ENCODE measurements at regions not wholly inside any gene's neighbourhood (a gene's known extent, or its start where the extent isn't known, plus 50 kb on each side); places are given as distances from the start of the nearest gene placed in this dataset.

GRCh38 chr15:87263296-87263695, 993.2 kb downstream of the NTRK3 start:
- TF ChIP-seq, protein P1, sequence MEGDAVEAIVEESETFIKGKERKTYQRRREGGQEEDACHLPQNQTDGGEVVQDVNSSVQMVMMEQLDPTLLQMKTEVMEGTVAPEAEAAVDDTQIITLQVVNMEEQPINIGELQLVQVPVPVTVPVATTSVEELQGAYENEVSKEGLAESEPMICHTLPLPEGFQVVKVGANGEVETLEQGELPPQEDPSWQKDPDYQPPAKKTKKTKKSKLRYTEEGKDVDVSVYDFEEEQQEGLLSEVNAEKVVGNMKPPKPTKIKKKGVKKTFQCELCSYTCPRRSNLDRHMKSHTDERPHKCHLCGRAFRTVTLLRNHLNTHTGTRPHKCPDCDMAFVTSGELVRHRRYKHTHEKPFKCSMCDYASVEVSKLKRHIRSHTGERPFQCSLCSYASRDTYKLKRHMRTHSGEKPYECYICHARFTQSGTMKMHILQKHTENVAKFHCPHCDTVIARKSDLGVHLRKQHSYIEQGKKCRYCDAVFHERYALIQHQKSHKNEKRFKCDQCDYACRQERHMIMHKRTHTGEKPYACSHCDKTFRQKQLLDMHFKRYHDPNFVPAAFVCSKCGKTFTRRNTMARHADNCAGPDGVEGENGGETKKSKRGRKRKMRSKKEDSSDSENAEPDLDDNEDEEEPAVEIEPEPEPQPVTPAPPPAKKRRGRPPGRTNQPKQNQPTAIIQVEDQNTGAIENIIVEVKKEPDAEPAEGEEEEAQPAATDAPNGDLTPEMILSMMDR (IDR thresholded peaks at IDR 0.05; ENCODE audit: low read depth, low read length), result no peak

DNA sequence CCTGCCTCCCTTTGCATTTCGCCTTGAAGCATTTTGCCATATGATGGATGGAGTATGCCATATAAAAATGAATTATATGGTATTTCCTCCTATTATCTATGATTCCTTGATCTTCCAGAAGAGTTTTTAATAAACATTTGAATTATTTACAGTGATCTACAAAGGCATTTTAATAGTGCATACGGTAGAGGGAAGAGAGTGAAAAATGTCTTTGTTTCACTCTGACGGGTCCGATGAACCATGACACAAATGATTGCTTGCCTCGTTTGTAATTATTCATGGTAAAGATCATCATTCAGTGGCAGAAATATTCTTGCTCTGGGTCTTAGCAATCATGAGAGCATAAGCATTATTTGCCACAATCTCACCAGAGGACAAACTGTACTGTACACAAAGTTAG, 1010.9 kb downstream of the NTRK3 start:
- Histone ChIP-seq H3K9me3 (ENCODE audit: low read depth) (no peaks in the 10 kb centered on the region), H3K27ac (no peak overlapping the region), H3K27me3 (no peaks in the 10 kb centered on the region), H3K4me1 (ENCODE audit: low read depth) (no peaks in the 10 kb centered on the region), H3K36me3 (no peaks in the 10 kb centered on the region), H3K4me3 (no peak overlapping the region)
- DNase-seq (ENCODE audit: low read depth in 1 of 2, low spot score in 1 of 2), result no peak
- TF ChIP-seq, protein P1 (IDR thresholded peaks at IDR 0.05; ENCODE audit: low read depth, low read length), result no peak

More at GRCh38 chr15:87263296-87263695, 993.2 kb downstream of the NTRK3 start:
- H3K36me3 ChIP-seq, result no peaks in the 10 kb centered on the region
- H3K4me1 ChIP-seq (ENCODE audit: low read depth), result no peaks in the 10 kb centered on the region
- H3K9me3 ChIP-seq (ENCODE audit: low read depth), result no peaks in the 10 kb centered on the region
- DNase-seq (ENCODE audit: low read depth in 1 of 2, low spot score in 1 of 2), result no peak
- no peak overlapping the region for H3K4me3 ChIP-seq
- no peak overlapping the region for H3K27ac ChIP-seq
- no peaks in the 10 kb centered on the region for H3K27me3 ChIP-seq

DNA sequence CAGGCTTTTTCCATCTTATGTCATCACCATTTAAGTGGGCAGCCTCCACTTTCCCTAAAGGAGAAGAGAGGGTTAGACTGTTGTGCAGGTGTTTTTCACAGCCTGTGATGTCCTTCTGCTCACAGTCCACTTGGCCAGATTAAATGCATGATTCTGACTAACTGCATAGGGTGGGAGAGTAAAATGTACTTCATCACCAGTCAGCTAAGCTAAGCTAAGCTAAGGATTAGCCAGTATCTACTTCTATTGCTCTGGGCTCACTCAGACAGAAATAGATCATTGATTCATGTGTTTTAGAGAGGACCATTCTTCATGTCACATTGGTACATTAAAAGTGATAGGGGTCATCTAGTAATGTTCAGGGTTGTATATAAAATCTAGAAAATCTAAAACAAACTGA, 1013.1 kb downstream of the NTRK3 start:
- TF ChIP-seq, protein P1 (IDR thresholded peaks at IDR 0.05; ENCODE audit: low read depth, low read length), result no peak
- H3K9me3 ChIP-seq (ENCODE audit: low read depth), result no peaks in the 10 kb centered on the region
- H3K36me3 ChIP-seq, result no peaks in the 10 kb centered on the region
- H3K27me3 ChIP-seq, result no peaks in the 10 kb centered on the region
- DNase-seq (ENCODE audit: low read depth in 1 of 2, low spot score in 1 of 2), result peak in 1 of 2 donors; percentile 1
- no peak overlapping the region for H3K27ac ChIP-seq
- H3K4me3 ChIP-seq, result no peak overlapping the region
- H3K4me1 ChIP-seq (ENCODE audit: low read depth), result no peaks in the 10 kb centered on the region

DNA sequence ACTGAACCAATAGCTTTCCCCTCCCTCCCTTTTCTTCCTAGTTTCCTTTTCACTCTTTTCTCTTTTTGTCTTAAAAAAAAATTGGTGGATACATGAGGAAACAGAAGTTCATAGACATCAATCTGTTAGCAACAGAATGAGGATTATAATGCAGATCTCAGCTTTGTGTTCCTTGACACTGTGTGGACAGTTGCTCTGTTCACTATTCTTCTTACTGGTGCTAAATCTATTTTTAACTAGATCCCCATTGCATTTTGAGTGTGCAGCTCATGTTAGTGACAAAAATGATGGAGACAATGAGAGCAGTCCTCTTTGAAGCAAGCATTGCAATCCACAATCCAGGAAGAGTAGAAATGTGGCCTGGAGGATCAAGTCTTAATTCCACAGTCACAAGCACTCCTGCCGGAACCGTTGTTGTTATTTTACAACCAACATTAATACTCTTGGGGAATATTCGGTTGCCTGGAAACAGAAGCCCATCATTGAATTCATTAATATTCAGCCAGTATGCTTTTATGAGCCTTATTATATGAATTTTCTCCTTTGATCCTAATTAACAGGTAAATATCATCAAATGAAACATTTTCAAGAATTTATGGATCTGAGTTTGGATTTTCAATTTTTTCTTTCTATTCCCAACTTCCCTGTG, 1016.8 kb downstream of the NTRK3 start:
- no peak for DNase-seq (ENCODE audit: low read depth in 1 of 2, low spot score in 1 of 2)
- Histone ChIP-seq H3K27me3 (no peaks in the 10 kb centered on the region), H3K27ac (no peak overlapping the region), H3K4me3 (no peak overlapping the region), H3K36me3 (no peaks in the 10 kb centered on the region), H3K9me3 (ENCODE audit: low read depth) (no peaks in the 10 kb centered on the region), H3K4me1 (ENCODE audit: low read depth) (no peaks in the 10 kb centered on the region)
- TF ChIP-seq, protein P1 (IDR thresholded peaks at IDR 0.05; ENCODE audit: low read depth, low read length), result no peak

DNA sequence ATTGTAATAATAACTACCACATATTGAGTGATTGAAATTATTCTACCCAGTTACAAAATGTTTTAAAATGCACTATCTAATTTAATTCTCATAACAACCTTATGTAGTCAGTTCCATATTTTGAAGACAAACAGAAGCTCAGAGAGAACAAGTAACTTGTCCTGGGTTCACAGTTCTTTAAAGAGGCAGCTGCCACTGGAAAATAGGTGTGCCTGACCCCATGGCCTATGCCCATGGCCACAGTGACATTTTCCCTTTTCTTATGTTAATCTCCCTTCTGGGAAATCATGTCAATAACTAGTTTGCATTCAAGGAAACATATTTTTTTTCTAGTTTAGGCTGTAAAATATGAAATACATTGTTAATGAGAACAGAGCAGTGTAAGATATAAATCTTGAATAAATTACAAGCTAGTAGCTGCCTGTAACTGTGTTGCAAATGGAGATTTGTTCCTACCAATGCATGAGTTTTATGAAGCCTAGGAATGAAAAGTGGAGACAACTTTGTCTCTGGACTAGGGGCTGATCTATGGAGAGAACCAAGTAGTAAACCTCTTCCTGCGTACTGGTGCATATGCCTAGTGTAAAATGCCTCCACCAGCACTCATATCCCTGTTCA, 1018.0 kb downstream of the NTRK3 start:
- no peak for DNase-seq (ENCODE audit: low read depth in 1 of 2, low spot score in 1 of 2)
- H3K4me3 ChIP-seq, result no peak overlapping the region

More for the DNA sequence above, 1018.0 kb downstream of the NTRK3 start:
- Histone ChIP-seq H3K4me1 (ENCODE audit: low read depth) (no peaks in the 10 kb centered on the region), H3K36me3 (no peaks in the 10 kb centered on the region), H3K27ac (no peak overlapping the region), H3K9me3 (ENCODE audit: low read depth) (no peaks in the 10 kb centered on the region), H3K27me3 (no peaks in the 10 kb centered on the region)
- TF ChIP-seq, protein P1 (IDR thresholded peaks at IDR 0.05; ENCODE audit: low read depth, low read length), result no peak

All from cardiac muscle cell (in vitro differentiated cells and primary cell).